C4-2B (cell line): ENCODE measurements at regions not wholly inside any gene's neighbourhood (a gene's known extent, or its start where the extent isn't known, plus 50 kb on each side); places are given as distances from the start of the nearest gene placed in this dataset.

Source experiments
- CTCF ChIP-seq: fragments of 450-650 bp; conservative IDR thresholded peaks from 2 replicates; pipeline ENCODE4 v1.5.1; 2017; ENCODE audit warnings: mild to moderate bottlenecking
- ZFX ChIP-seq: fragments of 450-650 bp; IDR thresholded peaks from 2 replicates; pipeline ENCODE4 v1.6.1; 2017

GRCh38 chr6:138562691-138563090 is 63.4 kb upstream of the NHSL1 start:
- TF ChIP-seq CTCF (no peak), ZFX (no peak)
